HEK293 (cell line): ENCODE measurements at regions not wholly inside any gene's neighbourhood (a gene's known extent, or its start where the extent isn't known, plus 50 kb on each side); places are given as distances from the start of the nearest gene placed in this dataset.

Source experiments
- CTCF ChIA-PET: fragments of 350-600 bp; formaldehyde crosslinking; extraction: SDS; loops from one replicate; lab custom pipeline; 2021; ENCODE audit warnings: antibody characterized with exemption; lab: Yijun Ruan, JAX
- POLR2A ChIA-PET: fragments of 300-600 bp; formaldehyde crosslinking; extraction: SDS; loops from one replicate; lab custom pipeline; 2020; ENCODE audit warnings: antibody characterized with exemption, inconsistent platforms; lab: Yijun Ruan, JAX
- H3K27ac ChIP-seq: fragments of 200-500 bp; sonication (Bioruptor generic); 2 replicates; pipeline ENCODE4 v1.5.1; 2014; ENCODE audit warnings: low read depth, low read length, control low read depth, inconsistent platforms; ENCODE audit errors: extremely low read depth
- H3K36me3 ChIP-seq, 2 experiments: fragments of 200-500 bp in 1 of 2; sonication (Bioruptor generic) in 1 of 2; 1 replicate in 1 of 2; 2 replicates in 1 of 2; pipeline ENCODE4 v1.5.1; 2014 to 2017; ENCODE audit warnings: inconsistent platforms in 2 of 2, low read length in 2 of 2; ENCODE audit not compliant: control insufficient read depth in 2 of 2, insufficient read depth in 1 of 2
- H3K4me1 ChIP-seq: fragments of 200-500 bp; sonication (Bioruptor generic); 2 replicates; pipeline ENCODE4 v1.5.1; 2014; ENCODE audit warnings: mild to moderate bottlenecking, low read length, inconsistent platforms; ENCODE audit not compliant: control insufficient read depth, insufficient read depth
- H3K4me3 ChIP-seq: 2 replicates; pipeline ENCODE4 v1.5.1; 2011; ENCODE audit warnings: low read depth, mild to moderate bottlenecking, control low read depth, low read length, moderate library complexity
- H3K9me3 ChIP-seq: fragments of 200-500 bp; sonication (Bioruptor generic); 2 replicates; pipeline ENCODE4 v1.5.1; 2014; ENCODE audit warnings: low read depth, low read length, inconsistent platforms; ENCODE audit not compliant: control insufficient read depth, insufficient read depth
- BCL6B ChIP-seq: fragments of 450-650 bp; formaldehyde crosslinking; IDR thresholded peaks from 2 replicates; pipeline ENCODE4 v1.5.1; 2017; ENCODE audit warnings: missing biosample characterization, missing genetic modification characterization
- EGR2 ChIP-seq: fragments of 450-650 bp; formaldehyde crosslinking; IDR thresholded peaks from 2 replicates; pipeline ENCODE4 v1.5.1; 2016; ENCODE audit warnings: low read depth, missing biosample characterization, missing genetic modification characterization
- GLIS1 ChIP-seq: fragments of 450-650 bp; formaldehyde crosslinking; IDR thresholded peaks from 2 replicates; pipeline ENCODE4 v1.5.1; 2016; ENCODE audit warnings: missing biosample characterization, missing genetic modification characterization
- IKZF3 ChIP-seq: fragments of 450-650 bp; IDR thresholded peaks from 2 replicates; pipeline ENCODE4 v1.5.0; 2018; ENCODE audit warnings: missing biosample characterization, mild to moderate bottlenecking, missing genetic modification characterization, moderate library complexity
- SALL2 ChIP-seq: fragments of 450-650 bp; formaldehyde crosslinking; IDR thresholded peaks from 2 replicates; pipeline ENCODE4 v1.5.0; 2017; ENCODE audit warnings: missing biosample characterization, mild to moderate bottlenecking, missing genetic modification characterization, borderline replicate concordance
- SP7 ChIP-seq: fragments of 450-650 bp; formaldehyde crosslinking; IDR thresholded peaks from 2 replicates; pipeline ENCODE4 v1.5.1; 2016; ENCODE audit warnings: missing biosample characterization, missing genetic modification characterization
- ZNF138 ChIP-seq: fragments of 450-650 bp; formaldehyde crosslinking; IDR thresholded peaks from 2 replicates; pipeline ENCODE4 v1.5.1; 2016; ENCODE audit warnings: missing biosample characterization, missing genetic modification characterization, borderline replicate concordance
- ZNF211 ChIP-seq: fragments of 450-650 bp; formaldehyde crosslinking; IDR thresholded peaks from 2 replicates; pipeline ENCODE4 v1.5.1; 2016; ENCODE audit warnings: low read depth, missing biosample characterization, missing genetic modification characterization
- ZNF510 ChIP-seq: fragments of 450-650 bp; formaldehyde crosslinking; IDR thresholded peaks from 2 replicates; pipeline ENCODE4 v1.5.1; 2018; ENCODE audit warnings: mild to moderate bottlenecking, missing genetic modification characterization, missing biosample characterization; ENCODE audit not compliant: insufficient replicate concordance
- ZNF530 ChIP-seq: fragments of 450-650 bp; formaldehyde crosslinking; IDR thresholded peaks from 2 replicates; pipeline ENCODE4 v1.5.1; 2016; ENCODE audit warnings: low read depth, missing biosample characterization, missing genetic modification characterization
- ZNF549 ChIP-seq: fragments of 450-650 bp; IDR thresholded peaks from 2 replicates; pipeline ENCODE4 v1.5.1; 2018; ENCODE audit warnings: missing biosample characterization, missing genetic modification characterization, mild to moderate bottlenecking, inconsistent platforms, moderate library complexity
- ZNF580 ChIP-seq: fragments of 450-650 bp; formaldehyde crosslinking; IDR thresholded peaks from 2 replicates; pipeline ENCODE4 v1.5.1; 2016; ENCODE audit warnings: missing biosample characterization, missing genetic modification characterization
- ZNF585B ChIP-seq: fragments of 450-650 bp; formaldehyde crosslinking; IDR thresholded peaks from 2 replicates; pipeline ENCODE4 v1.5.1; 2016; ENCODE audit warnings: missing biosample characterization, missing genetic modification characterization
- ZNF626 ChIP-seq: fragments of 450-650 bp; sonication (Bioruptor Pico); formaldehyde crosslinking; IDR thresholded peaks from 2 replicates; pipeline ENCODE4 v1.5.1; 2018; ENCODE audit warnings: missing biosample characterization, missing genetic modification characterization, inconsistent platforms
- ZNF677 ChIP-seq: fragments of 450-650 bp; IDR thresholded peaks from 2 replicates; pipeline ENCODE4 v1.5.0; 2018; ENCODE audit warnings: missing biosample characterization, mild to moderate bottlenecking, missing genetic modification characterization, moderate library complexity
- ZNF701 ChIP-seq: fragments of 450-650 bp; formaldehyde crosslinking; IDR thresholded peaks from 2 replicates; pipeline ENCODE4 v1.5.1; 2016; ENCODE audit warnings: missing biosample characterization, missing genetic modification characterization
- TF ChIP-seq, protein P1 (sequence below): fragments of 450-650 bp; formaldehyde crosslinking; IDR thresholded peaks from 2 replicates; pipeline ENCODE4 v1.5.1; 2016; ENCODE audit warnings: missing biosample characterization, missing genetic modification characterization
- TF ChIP-seq, protein P2 (sequence below): fragments of 450-650 bp; formaldehyde crosslinking; IDR thresholded peaks from 2 replicates; pipeline ENCODE4 v1.5.1; 2016; ENCODE audit warnings: missing biosample characterization, missing genetic modification characterization
- TF ChIP-seq, protein P3 (sequence below): fragments of 450-650 bp; formaldehyde crosslinking; IDR thresholded peaks from 2 replicates; pipeline ENCODE4 v1.5.1; 2016; ENCODE audit warnings: missing biosample characterization, missing genetic modification characterization

GRCh38 chr13:111853721-111854120 is 213.2 kb upstream of the SOX1 start:
- ChIA-PET POLR2A (no interaction called here), CTCF (no interaction called here)

GRCh38 chr13:111854403-111854802 is 212.5 kb upstream of the SOX1 start:
- POLR2A ChIA-PET, result no interaction called here
- no peaks in the 10 kb centered on the region for H3K36me3 ChIP-seq
- H3K27ac ChIP-seq, result no peak overlapping the region
- no peak overlapping the region for H3K4me3 ChIP-seq
- no peaks in the 10 kb centered on the region for H3K4me1 ChIP-seq
- no peaks in the 10 kb centered on the region for H3K9me3 ChIP-seq
- no peak for TF ChIP-seq EGR2 (tag by site-specific recombination)
- no peak for TF ChIP-seq ZNF530
- TF ChIP-seq, protein P1, sequence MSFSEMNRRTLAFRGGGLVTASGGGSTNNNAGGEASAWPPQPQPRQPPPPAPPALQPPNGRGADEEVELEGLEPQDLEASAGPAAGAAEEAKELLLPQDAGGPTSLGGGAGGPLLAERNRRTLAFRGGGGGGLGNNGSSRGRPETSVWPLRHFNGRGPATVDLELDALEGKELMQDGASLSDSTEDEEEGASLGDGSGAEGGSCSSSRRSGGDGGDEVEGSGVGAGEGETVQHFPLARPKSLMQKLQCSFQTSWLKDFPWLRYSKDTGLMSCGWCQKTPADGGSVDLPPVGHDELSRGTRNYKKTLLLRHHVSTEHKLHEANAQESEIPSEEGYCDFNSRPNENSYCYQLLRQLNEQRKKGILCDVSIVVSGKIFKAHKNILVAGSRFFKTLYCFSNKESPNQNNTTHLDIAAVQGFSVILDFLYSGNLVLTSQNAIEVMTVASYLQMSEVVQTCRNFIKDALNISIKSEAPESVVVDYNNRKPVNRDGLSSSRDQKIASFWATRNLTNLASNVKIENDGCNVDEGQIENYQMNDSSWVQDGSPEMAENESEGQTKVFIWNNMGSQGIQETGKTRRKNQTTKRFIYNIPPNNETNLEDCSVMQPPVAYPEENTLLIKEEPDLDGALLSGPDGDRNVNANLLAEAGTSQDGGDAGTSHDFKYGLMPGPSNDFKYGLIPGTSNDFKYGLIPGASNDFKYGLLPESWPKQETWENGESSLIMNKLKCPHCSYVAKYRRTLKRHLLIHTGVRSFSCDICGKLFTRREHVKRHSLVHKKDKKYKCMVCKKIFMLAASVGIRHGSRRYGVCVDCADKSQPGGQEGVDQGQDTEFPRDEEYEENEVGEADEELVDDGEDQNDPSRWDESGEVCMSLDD (tag by site-specific recombination), result no peak
- TF ChIP-seq SALL2 (tag by site-specific recombination), result no peak
- TF ChIP-seq SP7 (tag by site-specific recombination), result no peak
- no peak for TF ChIP-seq IKZF3 (tag by site-specific recombination)
- no peak for TF ChIP-seq ZNF580 (tag by site-specific recombination)
- no peak for TF ChIP-seq ZNF585B (tag by site-specific recombination)
- TF ChIP-seq ZNF138, result no peak
- TF ChIP-seq ZNF701 (tag by site-specific recombination), result no peak
- TF ChIP-seq ZNF626 (tag by site-specific recombination), result no peak
- TF ChIP-seq ZNF211, result no peak
- TF ChIP-seq ZNF677 (tag by site-specific recombination), result no peak
- no peak for TF ChIP-seq ZNF510 (tag by site-specific recombination)
- CTCF ChIA-PET, result no interaction called here

More at GRCh38 chr13:111853721-111854120, 213.2 kb upstream of the SOX1 start:
- no peak overlapping the region for H3K4me3 ChIP-seq
- H3K9me3 ChIP-seq, result no peaks in the 10 kb centered on the region
- H3K27ac ChIP-seq, result no peak overlapping the region
- H3K36me3 ChIP-seq, result no peaks in the 10 kb centered on the region
- no peaks in the 10 kb centered on the region for H3K4me1 ChIP-seq
- no peak for TF ChIP-seq ZNF549
- TF ChIP-seq, protein P2, sequence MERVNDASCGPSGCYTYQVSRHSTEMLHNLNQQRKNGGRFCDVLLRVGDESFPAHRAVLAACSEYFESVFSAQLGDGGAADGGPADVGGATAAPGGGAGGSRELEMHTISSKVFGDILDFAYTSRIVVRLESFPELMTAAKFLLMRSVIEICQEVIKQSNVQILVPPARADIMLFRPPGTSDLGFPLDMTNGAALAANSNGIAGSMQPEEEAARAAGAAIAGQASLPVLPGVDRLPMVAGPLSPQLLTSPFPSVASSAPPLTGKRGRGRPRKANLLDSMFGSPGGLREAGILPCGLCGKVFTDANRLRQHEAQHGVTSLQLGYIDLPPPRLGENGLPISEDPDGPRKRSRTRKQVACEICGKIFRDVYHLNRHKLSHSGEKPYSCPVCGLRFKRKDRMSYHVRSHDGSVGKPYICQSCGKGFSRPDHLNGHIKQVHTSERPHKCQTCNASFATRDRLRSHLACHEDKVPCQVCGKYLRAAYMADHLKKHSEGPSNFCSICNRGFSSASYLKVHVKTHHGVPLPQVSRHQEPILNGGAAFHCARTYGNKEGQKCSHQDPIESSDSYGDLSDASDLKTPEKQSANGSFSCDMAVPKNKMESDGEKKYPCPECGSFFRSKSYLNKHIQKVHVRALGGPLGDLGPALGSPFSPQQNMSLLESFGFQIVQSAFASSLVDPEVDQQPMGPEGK (tag by site-specific recombination), result no peak
- TF ChIP-seq GLIS1 (tag by site-specific recombination), result no peak
- TF ChIP-seq BCL6B (tag by site-specific recombination), result no peak
- TF ChIP-seq, protein P3, sequence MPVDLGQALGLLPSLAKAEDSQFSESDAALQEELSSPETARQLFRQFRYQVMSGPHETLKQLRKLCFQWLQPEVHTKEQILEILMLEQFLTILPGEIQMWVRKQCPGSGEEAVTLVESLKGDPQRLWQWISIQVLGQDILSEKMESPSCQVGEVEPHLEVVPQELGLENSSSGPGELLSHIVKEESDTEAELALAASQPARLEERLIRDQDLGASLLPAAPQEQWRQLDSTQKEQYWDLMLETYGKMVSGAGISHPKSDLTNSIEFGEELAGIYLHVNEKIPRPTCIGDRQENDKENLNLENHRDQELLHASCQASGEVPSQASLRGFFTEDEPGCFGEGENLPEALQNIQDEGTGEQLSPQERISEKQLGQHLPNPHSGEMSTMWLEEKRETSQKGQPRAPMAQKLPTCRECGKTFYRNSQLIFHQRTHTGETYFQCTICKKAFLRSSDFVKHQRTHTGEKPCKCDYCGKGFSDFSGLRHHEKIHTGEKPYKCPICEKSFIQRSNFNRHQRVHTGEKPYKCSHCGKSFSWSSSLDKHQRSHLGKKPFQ, result no peak
- no peak for TF ChIP-seq SP7 (tag by site-specific recombination)
